ENCODE measurements at regions not wholly inside any gene's neighbourhood (a gene's known extent, or its start where the extent isn't known, plus 50 kb on each side); places are given as distances from the start of the nearest gene placed in this dataset.

GRCh38 chr12:25710128-25710527 is 157.0 kb upstream of the LMNTD1 start:
- TF ChIP-seq, protein P1, sequence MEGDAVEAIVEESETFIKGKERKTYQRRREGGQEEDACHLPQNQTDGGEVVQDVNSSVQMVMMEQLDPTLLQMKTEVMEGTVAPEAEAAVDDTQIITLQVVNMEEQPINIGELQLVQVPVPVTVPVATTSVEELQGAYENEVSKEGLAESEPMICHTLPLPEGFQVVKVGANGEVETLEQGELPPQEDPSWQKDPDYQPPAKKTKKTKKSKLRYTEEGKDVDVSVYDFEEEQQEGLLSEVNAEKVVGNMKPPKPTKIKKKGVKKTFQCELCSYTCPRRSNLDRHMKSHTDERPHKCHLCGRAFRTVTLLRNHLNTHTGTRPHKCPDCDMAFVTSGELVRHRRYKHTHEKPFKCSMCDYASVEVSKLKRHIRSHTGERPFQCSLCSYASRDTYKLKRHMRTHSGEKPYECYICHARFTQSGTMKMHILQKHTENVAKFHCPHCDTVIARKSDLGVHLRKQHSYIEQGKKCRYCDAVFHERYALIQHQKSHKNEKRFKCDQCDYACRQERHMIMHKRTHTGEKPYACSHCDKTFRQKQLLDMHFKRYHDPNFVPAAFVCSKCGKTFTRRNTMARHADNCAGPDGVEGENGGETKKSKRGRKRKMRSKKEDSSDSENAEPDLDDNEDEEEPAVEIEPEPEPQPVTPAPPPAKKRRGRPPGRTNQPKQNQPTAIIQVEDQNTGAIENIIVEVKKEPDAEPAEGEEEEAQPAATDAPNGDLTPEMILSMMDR (IDR thresholded peaks at IDR 0.05) = no peak
- no peak for TF ChIP-seq EP300 (IDR thresholded peaks at IDR 0.05)
- no peak for TF ChIP-seq POLR2AphosphoS5 (IDR thresholded peaks at IDR 0.05)
- no peak for TF ChIP-seq POLR2A (IDR thresholded peaks at IDR 0.05)
